ENCODE measurements at regions not wholly inside any gene's neighbourhood (a gene's known extent, or its start where the extent isn't known, plus 50 kb on each side); places are given as distances from the start of the nearest gene placed in this dataset.

DNA sequence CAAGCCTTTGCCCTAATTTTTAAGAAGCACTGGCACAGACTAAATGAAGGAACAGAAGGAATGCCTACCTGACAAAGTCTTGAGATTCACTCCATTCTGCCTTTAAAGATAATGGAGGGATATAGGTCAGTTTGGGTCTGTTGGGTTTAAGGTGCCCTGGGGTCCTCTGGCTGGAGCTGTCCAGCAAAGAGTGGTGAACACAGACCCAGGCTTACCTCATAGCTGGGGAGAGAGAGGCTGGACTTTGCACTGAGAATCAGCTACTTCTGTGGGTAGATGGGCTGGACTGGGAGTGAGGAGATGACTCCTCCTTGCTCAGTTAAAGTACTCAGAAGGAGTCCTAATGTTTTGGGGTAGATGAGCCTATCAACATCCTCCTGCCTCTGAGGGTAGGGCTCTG, 64.4 kb upstream of the CXCR4 start:
- DNase-seq (ENCODE audit: low spot score): peak; percentile 8

DNA sequence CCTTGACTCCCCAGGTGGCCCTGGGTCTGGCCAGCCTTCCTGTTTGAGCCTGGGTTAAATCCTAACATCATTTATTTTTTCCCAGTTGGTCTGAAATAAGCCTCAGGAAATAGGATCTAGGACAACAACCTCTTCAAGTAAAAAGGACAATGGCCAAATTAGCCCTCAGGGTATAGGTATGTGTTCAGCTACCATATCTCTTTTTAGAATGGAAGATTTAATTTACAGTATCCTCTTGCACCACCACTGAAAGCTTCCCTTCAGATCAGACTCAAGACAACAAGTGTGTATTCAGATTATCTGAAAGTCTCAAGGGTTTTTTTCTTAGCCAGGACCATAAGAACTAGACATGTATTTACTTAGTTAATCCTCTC, 61.6 kb upstream of the CXCR4 start:
- no peak for DNase-seq (ENCODE audit: low spot score)

DNA sequence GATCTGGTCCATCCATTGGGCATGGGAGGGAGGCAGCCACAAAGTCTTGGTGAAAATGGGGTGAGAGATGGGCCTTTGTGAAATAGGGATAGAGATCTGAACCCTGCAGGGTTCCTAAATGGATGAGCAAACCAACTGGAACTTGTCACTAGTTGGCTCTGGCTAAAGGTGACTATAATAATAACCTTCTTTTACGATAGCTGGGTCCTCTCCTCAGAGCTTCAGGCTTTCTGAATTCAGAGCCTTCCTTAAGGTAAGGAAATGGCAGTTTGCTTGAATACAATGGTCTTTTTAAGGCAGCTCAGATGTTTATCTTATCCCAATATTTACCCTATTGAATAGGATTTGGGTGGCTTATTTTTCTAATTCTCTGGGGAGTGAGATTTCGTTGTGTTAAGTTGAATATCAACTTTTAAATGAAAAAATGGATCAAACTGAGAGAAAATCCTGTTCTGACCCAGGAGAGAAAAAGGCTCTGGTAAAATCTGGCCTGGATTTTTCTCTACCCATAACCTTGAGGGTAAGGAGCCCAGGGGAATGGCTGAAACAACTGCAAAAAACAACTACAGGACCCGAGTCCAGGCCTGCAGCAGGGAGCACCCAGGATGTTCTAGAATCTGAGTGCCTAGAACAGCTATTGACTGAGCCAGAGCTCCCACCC, 61.1 kb upstream of the CXCR4 start:
- DNase-seq (ENCODE audit: low spot score): no peak

DNA sequence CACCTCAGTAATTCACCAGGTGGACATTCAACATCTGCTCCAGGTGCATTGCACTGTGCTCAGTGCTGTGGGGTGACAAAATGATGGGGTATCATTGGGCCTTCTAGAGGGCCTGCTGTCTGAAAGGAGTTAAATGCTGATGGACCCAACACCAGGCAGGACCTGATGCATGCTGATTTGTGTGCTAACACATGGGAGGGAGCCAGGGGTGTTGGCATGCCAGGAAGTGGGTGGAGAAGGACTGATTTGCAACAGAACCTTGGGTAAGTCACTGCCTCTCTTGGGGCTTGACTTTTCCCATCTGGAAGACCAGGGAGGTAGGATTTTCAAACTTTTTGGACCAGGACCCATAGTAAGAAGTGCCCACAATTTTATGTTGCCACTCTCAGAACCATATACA, 57.9 kb upstream of the CXCR4 start:
- no peak for DNase-seq (ENCODE audit: low spot score)

DNA sequence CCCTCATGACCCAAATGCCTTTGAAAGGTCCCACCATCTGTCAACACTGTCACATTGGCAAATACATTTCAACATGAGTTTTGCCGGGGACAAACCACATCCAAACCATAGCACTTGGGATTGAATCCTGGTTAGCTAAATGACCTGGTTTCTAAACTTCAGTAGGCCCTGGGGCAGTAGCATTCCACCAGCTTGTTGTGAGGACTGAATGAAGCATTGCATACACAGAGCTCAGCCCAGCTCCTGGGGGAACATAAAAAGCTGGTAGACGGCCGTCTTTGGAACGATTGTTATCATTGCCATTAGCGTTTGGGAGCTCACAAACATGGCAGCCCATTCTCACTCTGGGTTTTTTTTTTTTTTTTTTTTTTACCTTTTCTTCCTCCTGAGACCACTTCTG, 57.5 kb upstream of the CXCR4 start:
- DNase-seq (ENCODE audit: low spot score): no peak

DNA sequence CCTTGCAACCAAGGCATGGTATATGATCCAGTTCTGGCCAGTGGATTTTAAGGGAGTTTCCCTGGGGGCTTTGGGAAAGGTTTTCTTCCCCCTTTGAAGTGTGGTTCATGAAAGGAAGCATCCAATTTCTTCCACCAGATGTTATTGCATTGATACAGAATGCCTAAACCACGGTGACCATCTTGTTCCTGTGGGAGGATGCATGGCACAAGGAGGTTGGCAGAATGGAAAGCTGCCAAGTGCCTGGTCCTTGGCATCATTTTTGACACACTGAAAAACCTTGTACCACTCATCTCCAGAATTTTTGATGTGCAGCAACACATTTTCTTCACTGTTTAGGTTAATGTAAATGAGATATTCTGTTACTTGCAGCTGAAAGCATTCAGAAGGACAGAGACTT, 55.2 kb upstream of the CXCR4 start:
- no peak for DNase-seq (ENCODE audit: low spot score)

DNA sequence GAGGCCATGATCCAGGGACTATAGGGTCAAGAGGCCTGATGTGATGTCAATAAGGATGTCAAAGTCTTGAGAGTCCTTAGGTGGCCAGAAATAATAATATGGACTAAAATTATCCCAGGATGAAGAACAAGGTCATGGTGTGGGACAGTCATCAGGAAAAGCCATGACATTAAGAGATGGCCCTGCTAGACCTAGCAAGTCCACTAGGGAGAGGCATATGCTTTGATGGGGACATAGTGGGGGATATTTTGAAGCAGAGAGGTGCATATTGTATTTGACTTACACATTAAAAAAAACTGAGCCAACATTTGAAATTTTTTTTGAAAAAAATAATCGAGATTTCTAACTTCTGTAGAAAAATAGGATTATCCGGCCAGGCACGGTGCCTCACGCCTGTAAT, 53.3 kb upstream of the CXCR4 start:
- no peak for DNase-seq (ENCODE audit: low spot score)

DNA sequence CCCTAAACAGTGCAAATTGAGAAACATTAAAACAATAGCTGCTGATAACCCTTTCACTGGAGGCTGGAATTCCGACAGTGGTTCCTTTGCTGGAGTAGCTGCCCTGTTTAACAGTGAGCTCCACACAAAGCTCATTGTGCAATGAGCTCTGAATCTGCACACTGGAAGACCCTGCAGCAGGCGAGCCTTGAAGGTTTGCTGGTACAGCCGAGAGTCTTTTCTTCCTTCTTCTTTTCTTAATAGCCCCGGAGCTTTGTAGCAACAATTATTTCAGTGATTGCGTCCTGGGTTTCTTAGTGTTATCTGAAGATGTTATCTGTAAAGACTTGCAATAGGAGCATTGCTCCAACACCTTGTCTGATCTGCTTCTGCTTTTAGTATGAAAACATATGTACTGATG, 50.8 kb upstream of the CXCR4 start:
- no peak for DNase-seq (ENCODE audit: low spot score)

DNA sequence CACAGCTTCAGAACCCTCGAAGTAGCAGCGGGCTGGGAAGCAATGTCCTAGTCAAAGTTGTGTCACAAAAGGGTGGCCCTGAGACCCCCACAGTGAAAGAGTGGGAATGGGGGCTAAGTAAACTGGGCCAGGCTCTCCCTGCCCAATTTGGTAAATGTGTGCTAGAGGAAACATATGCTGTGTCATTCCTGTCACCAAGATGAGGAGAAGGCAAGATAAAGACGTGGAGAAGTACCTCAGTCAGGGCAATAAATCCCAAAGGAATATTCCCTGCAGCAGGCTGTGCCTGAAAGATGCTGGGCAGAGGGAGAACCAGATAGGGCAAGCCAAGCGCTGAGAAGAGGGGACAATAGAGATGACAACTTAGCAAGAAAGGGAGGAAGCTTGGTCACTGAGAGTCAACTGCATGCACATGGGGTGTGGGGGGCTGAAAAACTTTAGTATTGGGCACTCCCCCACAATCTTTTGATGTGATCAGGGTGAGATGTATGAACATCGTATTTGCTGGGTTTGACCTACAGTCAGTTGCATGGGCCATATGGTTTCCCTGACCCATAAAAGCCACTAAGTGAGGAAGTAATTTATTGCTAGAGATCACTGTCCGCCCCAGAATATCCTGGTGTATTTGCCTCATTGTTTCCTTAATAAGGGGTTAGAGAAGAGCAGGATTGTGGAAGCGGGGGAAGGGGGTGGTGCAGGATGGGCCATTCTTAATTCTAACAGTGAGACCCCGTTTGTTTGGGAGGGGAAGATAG, 49.9 kb upstream of the CXCR4 start:
- DNase-seq (ENCODE audit: low spot score): no peak
